ENCODE measurements at regions not wholly inside any gene's neighbourhood (a gene's known extent, or its start where the extent isn't known, plus 50 kb on each side); places are given as distances from the start of the nearest gene placed in this dataset.
"Not testable (repeated sequence)": the region's sequence is repeated elsewhere in the genome, so short reads cannot be mapped to it uniquely, and the experiment has no call there.

- not testable (repeated sequence) for TF ChIP-seq CTCF, EZH2 (IDR thresholded peaks at IDR 0.05)
Measured at GRCh38 chr21:5117666-5118295, 5403.6 kb upstream of the TPTE start.

Measured in neural progenitor cell (in vitro differentiated cells).